Stomach (tissue), 8 donors: ENCODE measurements at regions not wholly inside any gene's neighbourhood (a gene's known extent, or its start where the extent isn't known, plus 50 kb on each side); places are given as distances from the start of the nearest gene placed in this dataset.
"Not testable (repeated sequence)": the region's sequence is repeated elsewhere in the genome, so short reads cannot be mapped to it uniquely, and the experiment has no call there.

ENCODE experiments used
- DNase-seq, 2 donors: peaks; one replicate each; pipeline versions ENCODE4 v3.0.0 to v3.0.0-alpha.2; 2013 to 2019
- H3K27ac ChIP-seq, 5 donors: fragments of 200-600 bp in 4 of 5; sonication (generic) in 4 of 5; one replicate each; pipeline ENCODE4 v1.5.1; 2013 to 2019; ENCODE audit warnings: mild to moderate bottlenecking in 1 of 5, moderate library complexity in 1 of 5
- H3K27me3 ChIP-seq, 3 donors: fragments of 200-600 bp; sonication (generic); one replicate each; pipeline ENCODE4 v1.5.1; 2017 to 2019; ENCODE audit warnings: mixed run types in 1 of 3
- H3K36me3 ChIP-seq, 4 donors: fragments of 200-600 bp; sonication (generic); 1 replicate in 3 of 4; 2 replicates in 1 of 4; pipeline ENCODE4 v1.5.1; 2016 to 2019
- H3K4me1 ChIP-seq, 4 donors: fragments of 200-600 bp; sonication (generic); one replicate each; pipeline ENCODE4 v1.5.1; 2016 to 2019
- H3K4me3 ChIP-seq, 4 donors: fragments of 200-600 bp; sonication (generic) in 3 of 4; one replicate each; pipeline ENCODE4 v1.5.1; 2016 to 2019; ENCODE audit warnings: mild to moderate bottlenecking in 1 of 4
- H3K9me3 ChIP-seq, 4 donors: fragments of 200-600 bp; sonication (generic); one replicate each; pipeline ENCODE4 v1.5.1; 2016 to 2019
- CTCF ChIP-seq, 7 experiments: fragments of 450-650 bp in 4 of 7; fragments of 200-600 bp in 3 of 7; sonication (generic) in 3 of 7; IDR thresholded peaks; one replicate each; pipeline ENCODE4 v1.5.1; 2016 to 2019; ENCODE audit warnings: antibody characterized with exemption in 7 of 7, control low read depth in 2 of 7, mild to moderate bottlenecking in 1 of 7
- EP300 ChIP-seq: sonication (generic); formaldehyde crosslinking; IDR thresholded peaks from one replicate; pipeline ENCODE4 v1.6.1; 2017; ENCODE audit warnings: antibody characterized with exemption
- POLR2A ChIP-seq, 4 donors: fragments of 450-650 bp; IDR thresholded peaks; one replicate each; pipeline ENCODE4 v1.6.1; 2016; ENCODE audit warnings: antibody characterized with exemption in 4 of 4, control low read depth in 2 of 4, mild to moderate bottlenecking in 1 of 4, moderate library complexity in 1 of 4
- POLR2AphosphoS5 ChIP-seq, 3 donors: sonication (generic); formaldehyde crosslinking; IDR thresholded peaks; one replicate each; pipeline ENCODE4 v1.6.1; 2016; ENCODE audit warnings: antibody characterized with exemption in 3 of 3
- WGBS, 5 donors: extraction: QIAGEN DNeasy Blood & Tissue Kit in 3 of 5; methylation state at CpG; one replicate each; pipeline versions ENCODE4 v1.1.5 to v1.1.7; 2013 to 2018; 5-methylcytosine and 5-hydroxymethylcytosine counted together
- intact Hi-C: fragments of 100-400 bp; cut with DNase I; formaldehyde crosslinking; loops from one replicate; pipeline ENCODE4 v1.15.1; 2023; ENCODE audit warnings: low total_unique reads
- donor health status: healthy with polysubstance abuse.
- donor health status: Bipolar disorder and iron deficiency.
- donor health status: healthy.

- no peak for DNase-seq
- no peak for TF ChIP-seq CTCF (IDR thresholded peaks at IDR 0.05)
- no peak for TF ChIP-seq POLR2A (IDR thresholded peaks at IDR 0.05)
- no peak for TF ChIP-seq EP300
- no peak for TF ChIP-seq POLR2AphosphoS5 (IDR thresholded peaks at IDR 0.05)
- H3K27me3 ChIP-seq = peaks cover 0 to 21% (median 11%) of the 10 kb centered on the region in 3 donors
- H3K4me3 ChIP-seq = peak overlapping the region; percentile 18 to 34 (median 27)
- intact Hi-C loops = no loop called here
- H3K9me3 ChIP-seq = no peaks in the 10 kb centered on the region
- peak overlapping the region in 1 of 5 donors; percentile 19 for H3K27ac ChIP-seq
- H3K36me3 ChIP-seq = no peaks in the 10 kb centered on the region
- WGBS, 5 donors = 15 to 39% (median 29%) methylated on average over 29 to 33 of the region's 33 CpGs
- H3K4me1 ChIP-seq = peaks cover 0 to 10% (median 3%) of the 10 kb centered on the region in 4 donors
These were observed 89.7 kb downstream of the ASCL4 start for GRCh38 chr12:107864235-107864634.

- intact Hi-C loops = not testable (repeated sequence)
These were observed 90.2 kb downstream of the ASCL4 start for GRCh38 chr12:107864727-107865126.

GRCh38 chr12:107873223-107873622, 98.7 kb downstream of the ASCL4 start:
- no peaks in the 10 kb centered on the region for H3K4me1 ChIP-seq
- intact Hi-C loops = no loop called here
- no peak for DNase-seq
- peaks cover 0 to 25% (median 6%) of the 10 kb centered on the region in 3 donors for H3K27me3 ChIP-seq
- WGBS, 5 donors = 43 to 58% (median 45%) methylated on average over 14 of the region's 14 CpGs
- TF ChIP-seq EP300 (no peak), POLR2AphosphoS5 (IDR thresholded peaks at IDR 0.05) (no peak), POLR2A (IDR thresholded peaks at IDR 0.05) (no peak), CTCF (IDR thresholded peaks at IDR 0.05) (no peak)
- no peak overlapping the region for H3K4me3 ChIP-seq
- H3K27ac ChIP-seq = no peak overlapping the region
- H3K9me3 ChIP-seq = no peaks in the 10 kb centered on the region
- no peaks in the 10 kb centered on the region for H3K36me3 ChIP-seq

More at GRCh38 chr12:107864727-107865126, 90.2 kb downstream of the ASCL4 start:
- Histone ChIP-seq H3K4me3 (peak overlapping the region in 2 of 4 donors; percentile 26 to 34), H3K4me1 (peaks cover 0 to 10% (median 3%) of the 10 kb centered on the region in 4 donors), H3K27me3 (peaks cover 0 to 19% (median 11%) of the 10 kb centered on the region in 3 donors)
- DNase-seq, H3K27ac ChIP-seq, H3K36me3 ChIP-seq, H3K9me3 ChIP-seq: not testable (repeated sequence)
- 73 to 79% (median 78%) methylated on average over 12 of the region's 12 CpGs for WGBS, 5 donors

DNA sequence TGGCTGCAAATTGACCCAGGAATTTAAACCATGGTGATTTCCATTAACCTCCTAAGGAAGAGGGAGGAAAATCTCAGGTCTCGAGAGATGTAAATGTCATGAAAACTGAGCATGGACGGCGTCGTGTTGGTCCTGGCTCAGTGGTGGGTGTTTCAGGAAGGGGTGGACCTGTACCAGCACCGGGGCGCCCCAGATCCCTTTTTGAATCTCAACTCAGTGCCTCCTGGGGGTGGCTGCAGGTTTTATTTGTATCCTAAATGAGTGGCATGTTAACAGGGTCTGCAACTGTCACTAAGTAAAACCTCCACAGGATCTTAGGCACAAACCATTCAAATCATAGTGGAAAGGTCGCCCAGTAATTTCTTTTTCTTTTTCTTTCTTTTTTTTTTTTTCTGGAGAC, 101.3 kb downstream of the ASCL4 start:
- DNase-seq = no peak
- intact Hi-C loops = no loop called here
- Histone ChIP-seq H3K36me3 (no peaks in the 10 kb centered on the region), H3K9me3 (no peaks in the 10 kb centered on the region), H3K4me3 (no peak overlapping the region), H3K27me3 (peaks cover 0 to 25% (median 6%) of the 10 kb centered on the region in 3 donors), H3K27ac (no peak overlapping the region), H3K4me1 (no peaks in the 10 kb centered on the region)
- no peak for TF ChIP-seq POLR2AphosphoS5 (IDR thresholded peaks at IDR 0.05)
- no peak for TF ChIP-seq EP300
- TF ChIP-seq POLR2A (IDR thresholded peaks at IDR 0.05) = no peak
- TF ChIP-seq CTCF (IDR thresholded peaks at IDR 0.05) = no peak
- 59 to 78% (median 74%) methylated on average over 7 of the region's 7 CpGs for WGBS, 5 donors
